H1 (cell line): ENCODE measurements at regions not wholly inside any gene's neighbourhood (a gene's known extent, or its start where the extent isn't known, plus 50 kb on each side); places are given as distances from the start of the nearest gene placed in this dataset.

Experiments
- CTCF ChIA-PET: fragments of 300-600 bp; sonication (Branson Sonifier 250); formaldehyde crosslinking; loops from one replicate; lab custom pipeline; 2021; ENCODE audit not compliant: partially characterized antibody; lab: Charles Lee
- POLR2A ChIA-PET: fragments of 300-600 bp; sonication (Branson Sonifier 250); formaldehyde crosslinking; loops from one replicate; lab custom pipeline; 2021; ENCODE audit warnings: inconsistent platforms; ENCODE audit not compliant: partially characterized antibody; lab: Charles Lee
- DNase-seq, 2 experiments: peaks; one replicate each; pipeline versions ENCODE4 v3.0.0 to v3.0.0-alpha.2; 2010 to 2022; ENCODE audit warnings: low spot score in 2 of 2, low read depth in 1 of 2, mixed read lengths in 1 of 2
- FAIRE-seq: peaks from 2 replicates; lab custom pipeline; 2011; peaks lifted over from hg19 to GRCh38; lab: Jason Lieb, UNC
- H2AFZ ChIP-seq: 2 replicates; pipeline ENCODE4 v1.8.1; 2012; ENCODE audit warnings: low read length, inconsistent platforms
- H2AK5ac ChIP-seq: 2 replicates; pipeline ENCODE4 v1.6.1; 2013; ENCODE audit warnings: low read depth, low read length
- H2BK120ac ChIP-seq: replicated peaks from 2 replicates; pipeline ENCODE3; 2013; ENCODE audit warnings: low read depth, low read length, inconsistent platforms
- H2BK12ac ChIP-seq: 2 replicates; pipeline ENCODE4 v1.6.1; 2013; ENCODE audit warnings: low read depth, low read length
- H2BK15ac ChIP-seq: 2 replicates; pipeline ENCODE4 v1.6.1; 2013; ENCODE audit warnings: low read length
- H2BK20ac ChIP-seq: 2 replicates; pipeline ENCODE4 v1.6.1; 2013; ENCODE audit warnings: low read length
- H2BK5ac ChIP-seq: 2 replicates; pipeline ENCODE4 v1.6.1; 2013; ENCODE audit warnings: low read depth, low read length
- H3K14ac ChIP-seq: 2 replicates; pipeline ENCODE4 v1.6.1; 2013; ENCODE audit warnings: inconsistent platforms; ENCODE audit not compliant: insufficient read length
- H3K18ac ChIP-seq: 2 replicates; pipeline ENCODE4 v1.6.1; 2013; ENCODE audit warnings: low read length; ENCODE audit errors: extremely low read depth
- H3K23ac ChIP-seq: 2 replicates; pipeline ENCODE4 v1.6.1; 2013; ENCODE audit warnings: inconsistent platforms; ENCODE audit not compliant: insufficient read length
- H3K23me2 ChIP-seq: 2 replicates; pipeline ENCODE4 v1.6.1; 2013; ENCODE audit warnings: low read depth, low read length
- H3K27ac ChIP-seq: 2 replicates; pipeline ENCODE4 v1.6.1; 2011; ENCODE audit warnings: low read depth, low read length, inconsistent platforms
- H3K27me3 ChIP-seq, 4 experiments: replicated peaks in 1 of 4; 1 replicate in 1 of 4; 2 replicates in 3 of 4; pipeline versions ENCODE4 v1.6.1 to v1.8.1; 2011 to 2013; ENCODE audit warnings: low read length in 3 of 4, mild to moderate bottlenecking in 3 of 4, inconsistent platforms in 2 of 4, mixed read lengths in 2 of 4, moderate library complexity in 1 of 4; ENCODE audit not compliant: control insufficient read depth in 3 of 4, insufficient read depth in 3 of 4; ENCODE audit errors: extremely low read depth in 1 of 4
- H3K36me3 ChIP-seq, 4 experiments: 2 replicates each; pipeline versions ENCODE4 v1.6.1 to v1.8.1; 2011 to 2013; ENCODE audit warnings: mild to moderate bottlenecking in 4 of 4, low read length in 3 of 4, moderate library complexity in 2 of 4, control low read depth in 1 of 4, inconsistent platforms in 1 of 4; ENCODE audit not compliant: insufficient read depth in 4 of 4, control insufficient read depth in 2 of 4
- H3K4ac ChIP-seq: replicated peaks from 2 replicates; pipeline ENCODE3; 2013; ENCODE audit warnings: low read length, low read depth, mixed read lengths, inconsistent platforms; ENCODE audit not compliant: insufficient read length
- H3K4me1 ChIP-seq, 4 experiments: replicated peaks in 1 of 4; 1 replicate in 1 of 4; 2 replicates in 3 of 4; pipeline versions ENCODE4 v1.6.1 to v1.8.1; 2011 to 2013; ENCODE audit warnings: low read length in 3 of 4, inconsistent platforms in 2 of 4, mixed read lengths in 1 of 4; ENCODE audit not compliant: insufficient read depth in 4 of 4, control insufficient read depth in 3 of 4
- H3K4me2 ChIP-seq, 2 experiments: 2 replicates each; pipeline versions ENCODE4 v1.6.1 to v1.8.1; 2011 to 2013; ENCODE audit warnings: low read depth in 2 of 2, low read length in 2 of 2, control low read depth in 1 of 2, inconsistent platforms in 1 of 2, mild to moderate bottlenecking in 1 of 2; ENCODE audit not compliant: insufficient read depth in 1 of 2
- H3K4me3 ChIP-seq, 4 experiments: fragments of 200-600, 300-600 bp in 1 of 4; sonication (generic), shearing (Covaris generic), sonication (Bioruptor Twin) in 1 of 4; 2 replicates each; pipeline versions ENCODE4 v1.5.1 to v1.8.1; 2011 to 2016; ENCODE audit warnings: low read length in 4 of 4, low read depth in 3 of 4, control low read depth in 2 of 4, inconsistent platforms in 2 of 4, mild to moderate bottlenecking in 2 of 4, mixed read lengths in 1 of 4, moderate library complexity in 1 of 4; ENCODE audit not compliant: insufficient read depth in 2 of 4; ENCODE audit errors: extremely low read depth in 1 of 4
- H3K56ac ChIP-seq: replicated peaks from 2 replicates; pipeline ENCODE3; 2013; ENCODE audit warnings: low read depth, mild to moderate bottlenecking, mixed read lengths, low read length, inconsistent platforms; ENCODE audit not compliant: insufficient read length
- H3K79me1 ChIP-seq: 2 replicates; pipeline ENCODE4 v1.6.1; 2013; ENCODE audit warnings: low read depth, low read length, control low read depth
- H3K79me2 ChIP-seq, 2 experiments: 2 replicates each; pipeline versions ENCODE4 v1.6.1 to v1.8.1; 2012 to 2013; ENCODE audit warnings: low read length in 2 of 2, mild to moderate bottlenecking in 2 of 2, inconsistent platforms in 1 of 2; ENCODE audit not compliant: insufficient read depth in 2 of 2, control insufficient read depth in 1 of 2
- H3K9ac ChIP-seq, 4 experiments: replicated peaks in 1 of 4; 1 replicate in 1 of 4; 2 replicates in 3 of 4; pipeline versions ENCODE4 v1.6.1 to v1.8.1; 2011 to 2013; ENCODE audit warnings: low read depth in 3 of 4, low read length in 3 of 4, control low read depth in 2 of 4, mild to moderate bottlenecking in 2 of 4, moderate library complexity in 2 of 4, inconsistent platforms in 1 of 4; ENCODE audit errors: extremely low read depth in 1 of 4
- H3K9me3 ChIP-seq, 2 experiments: 2 replicates each; pipeline versions ENCODE4 v1.6.1 to v1.8.1; 2012 to 2013; ENCODE audit warnings: mild to moderate bottlenecking in 2 of 2, moderate library complexity in 2 of 2, control low read depth in 1 of 2, inconsistent platforms in 1 of 2, low read depth in 1 of 2, low read length in 1 of 2, mixed read lengths in 1 of 2; ENCODE audit not compliant: insufficient read depth in 2 of 2
- H4K20me1 ChIP-seq, 2 experiments: replicated peaks in 1 of 2; 2 replicates each; pipeline versions ENCODE3 to v1.8.1; 2011 to 2013; ENCODE audit warnings: inconsistent platforms in 2 of 2, low read length in 2 of 2, mild to moderate bottlenecking in 1 of 2; ENCODE audit not compliant: insufficient read depth in 2 of 2, control insufficient read depth in 1 of 2
- H4K5ac ChIP-seq: 2 replicates; pipeline ENCODE4 v1.6.1; 2013; ENCODE audit warnings: low read length, low read depth, mixed read lengths, inconsistent platforms; ENCODE audit not compliant: insufficient read length
- H4K8ac ChIP-seq: 2 replicates; pipeline ENCODE4 v1.8.0; 2013; ENCODE audit warnings: mild to moderate bottlenecking, moderate library complexity, low read length, inconsistent platforms; ENCODE audit not compliant: insufficient read depth; ENCODE audit errors: extremely low read depth
- H4K91ac ChIP-seq: replicated peaks from 2 replicates; pipeline ENCODE3; 2013; ENCODE audit warnings: low read length, mixed read lengths, inconsistent platforms; ENCODE audit not compliant: insufficient read length
- ATF2 ChIP-seq: IDR thresholded peaks from 2 replicates; pipeline ENCODE4 v1.6.1; 2012; ENCODE audit warnings: low read length, inconsistent platforms
- CTBP2 ChIP-seq: IDR thresholded peaks from 2 replicates; pipeline ENCODE4 v1.7.0; 2011; ENCODE audit warnings: borderline replicate concordance, mild to moderate bottlenecking, moderate library complexity, mixed read lengths, low read length; ENCODE audit not compliant: insufficient read depth, insufficient read length
- EGR1 ChIP-seq: IDR thresholded peaks from 2 replicates; pipeline ENCODE4 v1.6.1; 2011; ENCODE audit warnings: low read depth, low read length, borderline replicate concordance
- EP300 ChIP-seq, 2 experiments: IDR thresholded peaks; 1 replicate in 1 of 2; 2 replicates in 1 of 2; pipeline ENCODE4 v1.6.1; 2011 to 2012; ENCODE audit warnings: low read depth in 2 of 2, low read length in 2 of 2, mild to moderate bottlenecking in 2 of 2, borderline replicate concordance in 1 of 2, inconsistent platforms in 1 of 2, moderate library complexity in 1 of 2
- EZH2 ChIP-seq: fragments of 200-600 bp; sonication (generic); IDR thresholded peaks from 2 replicates; pipeline ENCODE4 v1.7.1; 2012; ENCODE audit warnings: low read depth, mild to moderate bottlenecking, moderate library complexity, low read length, inconsistent platforms; ENCODE audit not compliant: severe bottlenecking
- MAFK ChIP-seq: IDR thresholded peaks from 2 replicates; pipeline ENCODE4 v1.6.1; 2012; ENCODE audit warnings: low read depth, mild to moderate bottlenecking, improper control_type of control experiment, low read length
- RBBP5 ChIP-seq: IDR thresholded peaks from 2 replicates; pipeline ENCODE4 v1.7.1; 2012; ENCODE audit warnings: low read depth, mild to moderate bottlenecking, inconsistent platforms, low read length, moderate library complexity, borderline replicate concordance
- SP2 ChIP-seq: IDR thresholded peaks from 2 replicates; pipeline ENCODE4 v1.6.1; 2012; ENCODE audit warnings: mild to moderate bottlenecking, low read length, inconsistent platforms
- TAF1 ChIP-seq: IDR thresholded peaks from 2 replicates; pipeline ENCODE4 v1.6.1; 2011; ENCODE audit warnings: mild to moderate bottlenecking, low read depth, low read length
- WGBS, 2 experiments: shearing (Covaris generic) in 1 of 2; methylation state at CpG; one replicate each; pipeline versions ENCODE4 v1.1.6 to v1.1.7; 2013 to 2015; ENCODE audit warnings: low lambda C conversion rate in 2 of 2, mixed read lengths in 2 of 2, inconsistent platforms in 1 of 2, low coverage in 1 of 2, missing lambda C conversion rate in 1 of 2; ENCODE audit not compliant: insufficient replicate concordance in 2 of 2, insufficient coverage in 1 of 2, insufficient read length in 1 of 2; ENCODE audit errors: extremely low coverage in 1 of 2, missing lambda C conversion rate in 1 of 2; 5-methylcytosine and 5-hydroxymethylcytosine counted together

- 91% methylated on average over 15 of the region's 15 CpGs; no CpG with 5 or more reads in 1 of the 2 experiments for WGBS, 2 experiments
- no peak overlapping the region for H3K4me2 ChIP-seq
- FAIRE-seq, result no peak
- no peak for TF ChIP-seq MAFK
- no peak for TF ChIP-seq EP300 (IDR thresholded peaks at IDR 0.05; ENCODE audit: borderline replicate concordance in 1 of 2, low read depth in 2 of 2, low read length in 2 of 2)
- no peak for TF ChIP-seq EGR1
- no peak for TF ChIP-seq ATF2
- no peak for TF ChIP-seq SP2
- TF ChIP-seq EZH2, result no peak
- no peak for TF ChIP-seq TAF1
- no peak for TF ChIP-seq CTBP2
- no peak for TF ChIP-seq RBBP5
These were observed 82.3 kb upstream of the CIBAR2 start for GRCh38 chr16:85194307-85195270.

More at GRCh38 chr16:85194307-85195270, 82.3 kb upstream of the CIBAR2 start:
- H2BK15ac ChIP-seq, result no peak overlapping the region
- no peak overlapping the region for H2BK20ac ChIP-seq
- POLR2A ChIA-PET, result interaction anchor here (0.7 kb wide), 1 partner anchor 11 kb away, joined by 3 read pairs; no protein-coding TSS in a partner anchor
- peaks cover 0 to 2% (median 0%) of the 10 kb centered on the region in 4 experiments; a peak in 3 of 7 replicates for H3K4me1 ChIP-seq
- H2BK12ac ChIP-seq, result no peak overlapping the region
- no peaks in the 10 kb centered on the region; a peak in 1 of 7 replicates for H3K27me3 ChIP-seq
- no peak overlapping the region for H2AK5ac ChIP-seq
- H4K20me1 ChIP-seq, result no peaks in the 10 kb centered on the region
- no peak overlapping the region for H3K27ac ChIP-seq
- no peak overlapping the region for H3K56ac ChIP-seq
- no peak overlapping the region for H3K9ac ChIP-seq
- no peaks in the 10 kb centered on the region for H3K23me2 ChIP-seq
- no peak overlapping the region for H4K5ac ChIP-seq
- H4K91ac ChIP-seq, result no peak overlapping the region
- no peak overlapping the region for H4K8ac ChIP-seq
- H3K79me1 ChIP-seq, result peaks cover 3% of the 10 kb centered on the region; the same call in 1 of the 2 replicates
- no peak overlapping the region for H3K4me3 ChIP-seq
- no peak overlapping the region for H3K14ac ChIP-seq
- H3K4ac ChIP-seq, result no peak overlapping the region
- 0 out of 4 replicates have a peak, but pooled peaks cover 0 to 2% of the 10 kb centered on the region in 2 experiments for H3K79me2 ChIP-seq
- H3K36me3 ChIP-seq, result no peaks in the 10 kb centered on the region
- no peak for DNase-seq
- H2BK120ac ChIP-seq, result no peak overlapping the region
- H2BK5ac ChIP-seq, result no peak overlapping the region
- no peak overlapping the region for H2AFZ ChIP-seq
- CTCF ChIA-PET, result interaction anchor here (0.7 to 2.8 kb wide), 10 partner anchors 15 to 1152 kb away, joined by 3 to 7 read pairs (median 3); partner anchors contain the start of gene SLC38A8
- no peak overlapping the region for H3K18ac ChIP-seq
- no peak overlapping the region for H3K23ac ChIP-seq
- H3K9me3 ChIP-seq, result peaks cover 5 to 10% of the 10 kb centered on the region in 2 experiments; a peak in 1 of 4 replicates
